Colonic mucosa (tissue), 4 donors: ENCODE measurements at regions not wholly inside any gene's neighbourhood (a gene's known extent, or its start where the extent isn't known, plus 50 kb on each side); places are given as distances from the start of the nearest gene placed in this dataset.

Source experiments
- DNase-seq: peaks from one replicate; pipeline ENCODE4 v3.0.0-alpha.2; 2020
- H3K27ac ChIP-seq: fragments of 200-600 bp; one replicate; pipeline ENCODE4 v1.8.0; 2021
- H3K27me3 ChIP-seq: fragments of 200-600 bp; one replicate; pipeline ENCODE4 v1.8.0; 2021
- H3K36me3 ChIP-seq: fragments of 200-600 bp; one replicate; pipeline ENCODE4 v1.8.0; 2021
- H3K4me1 ChIP-seq: fragments of 200-600 bp; one replicate; pipeline ENCODE4 v1.8.0; 2021; ENCODE audit warnings: mild to moderate bottlenecking
- H3K4me3 ChIP-seq: fragments of 200-600 bp; one replicate; pipeline ENCODE4 v1.8.0; 2021
- H3K9ac ChIP-seq, 2 donors: one replicate each; pipeline ENCODE4 v1.7.0; 2013; ENCODE audit warnings: control low read depth in 2 of 2, low read depth in 2 of 2, low read length in 2 of 2
- H3K9me3 ChIP-seq: fragments of 200-600 bp; one replicate; pipeline ENCODE4 v1.8.0; 2021
- intact Hi-C: fragments of 100-400 bp; cut with DNase I; formaldehyde crosslinking; loops from one replicate; pipeline ENCODE4 v1.14.1; 2022
- TF ChIP-seq, protein P1 (sequence below): fragments of 200-600 bp; IDR thresholded peaks from one replicate; pipeline ENCODE4 v1.8.0; 2022; ENCODE audit warnings: antibody characterized with exemption, mild to moderate bottlenecking
- donor health status: healthy.
- donor health status: DM: no; HTN: no; CAD: no.
- donor health status: DM: no; HTN: no; CAD: no.

GRCh38 chr7:15000157-15000556, 97.6 kb upstream of the DGKB start:
- no peak overlapping the region for H3K27ac ChIP-seq
- H3K4me1 ChIP-seq = no peaks in the 10 kb centered on the region
- DNase-seq = no peak
- no peaks in the 10 kb centered on the region for H3K36me3 ChIP-seq
- no peaks in the 10 kb centered on the region for H3K9me3 ChIP-seq
- TF ChIP-seq, protein P1, sequence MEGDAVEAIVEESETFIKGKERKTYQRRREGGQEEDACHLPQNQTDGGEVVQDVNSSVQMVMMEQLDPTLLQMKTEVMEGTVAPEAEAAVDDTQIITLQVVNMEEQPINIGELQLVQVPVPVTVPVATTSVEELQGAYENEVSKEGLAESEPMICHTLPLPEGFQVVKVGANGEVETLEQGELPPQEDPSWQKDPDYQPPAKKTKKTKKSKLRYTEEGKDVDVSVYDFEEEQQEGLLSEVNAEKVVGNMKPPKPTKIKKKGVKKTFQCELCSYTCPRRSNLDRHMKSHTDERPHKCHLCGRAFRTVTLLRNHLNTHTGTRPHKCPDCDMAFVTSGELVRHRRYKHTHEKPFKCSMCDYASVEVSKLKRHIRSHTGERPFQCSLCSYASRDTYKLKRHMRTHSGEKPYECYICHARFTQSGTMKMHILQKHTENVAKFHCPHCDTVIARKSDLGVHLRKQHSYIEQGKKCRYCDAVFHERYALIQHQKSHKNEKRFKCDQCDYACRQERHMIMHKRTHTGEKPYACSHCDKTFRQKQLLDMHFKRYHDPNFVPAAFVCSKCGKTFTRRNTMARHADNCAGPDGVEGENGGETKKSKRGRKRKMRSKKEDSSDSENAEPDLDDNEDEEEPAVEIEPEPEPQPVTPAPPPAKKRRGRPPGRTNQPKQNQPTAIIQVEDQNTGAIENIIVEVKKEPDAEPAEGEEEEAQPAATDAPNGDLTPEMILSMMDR = no peak
- no peaks in the 10 kb centered on the region for H3K27me3 ChIP-seq
- H3K9ac ChIP-seq = no peak overlapping the region
- intact Hi-C loops = no loop called here
- no peak overlapping the region for H3K4me3 ChIP-seq

- DNase-seq = no peak
- no peaks in the 10 kb centered on the region for H3K4me1 ChIP-seq
- no peaks in the 10 kb centered on the region for H3K27me3 ChIP-seq
- intact Hi-C loops = no loop called here
- no peaks in the 10 kb centered on the region for H3K36me3 ChIP-seq
- no peaks in the 10 kb centered on the region for H3K9me3 ChIP-seq
- no peak overlapping the region for H3K4me3 ChIP-seq
- TF ChIP-seq, protein P1 = no peak
- H3K27ac ChIP-seq = no peak overlapping the region
- no peak overlapping the region for H3K9ac ChIP-seq
These were observed 96.8 kb upstream of the DGKB start for GRCh38 chr7:14999331-14999730.

- Histone ChIP-seq H3K9ac (no peak overlapping the region), H3K4me1 (no peaks in the 10 kb centered on the region), H3K9me3 (no peaks in the 10 kb centered on the region), H3K27ac (no peak overlapping the region), H3K27me3 (no peaks in the 10 kb centered on the region), H3K36me3 (no peaks in the 10 kb centered on the region), H3K4me3 (no peak overlapping the region)
- DNase-seq = no peak
- TF ChIP-seq, protein P1 = no peak
- intact Hi-C loops = no loop called here
These were observed 93.2 kb upstream of the DGKB start for GRCh38 chr7:14995774-14996173.

DNA sequence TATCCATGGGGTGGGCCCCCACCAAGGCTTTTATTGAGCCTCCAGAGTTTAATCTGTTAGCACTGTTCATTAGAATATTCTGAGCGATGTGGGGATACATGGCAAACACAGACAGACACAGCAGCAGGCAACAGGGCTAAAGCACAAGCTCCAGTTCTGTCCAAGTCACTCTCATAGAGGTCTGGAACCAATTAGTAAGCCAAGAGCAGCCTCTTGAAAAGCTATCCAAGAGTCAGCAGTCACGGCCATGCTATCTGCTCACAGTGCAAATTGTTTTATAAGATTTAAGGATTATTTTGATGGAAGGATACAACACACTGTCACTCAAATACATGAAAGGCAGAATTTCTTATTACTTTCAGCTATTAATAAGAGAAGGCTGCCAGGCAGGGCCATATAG, 86.4 kb upstream of the DGKB start:
- no peak overlapping the region for H3K4me3 ChIP-seq
- no peak overlapping the region for H3K27ac ChIP-seq
- no peaks in the 10 kb centered on the region for H3K9me3 ChIP-seq
- H3K27me3 ChIP-seq = no peaks in the 10 kb centered on the region
- H3K36me3 ChIP-seq = no peaks in the 10 kb centered on the region
- TF ChIP-seq, protein P1 = no peak
- no peak for DNase-seq
- H3K9ac ChIP-seq = no peak overlapping the region
- intact Hi-C loops = no loop called here
- H3K4me1 ChIP-seq = no peaks in the 10 kb centered on the region

DNA sequence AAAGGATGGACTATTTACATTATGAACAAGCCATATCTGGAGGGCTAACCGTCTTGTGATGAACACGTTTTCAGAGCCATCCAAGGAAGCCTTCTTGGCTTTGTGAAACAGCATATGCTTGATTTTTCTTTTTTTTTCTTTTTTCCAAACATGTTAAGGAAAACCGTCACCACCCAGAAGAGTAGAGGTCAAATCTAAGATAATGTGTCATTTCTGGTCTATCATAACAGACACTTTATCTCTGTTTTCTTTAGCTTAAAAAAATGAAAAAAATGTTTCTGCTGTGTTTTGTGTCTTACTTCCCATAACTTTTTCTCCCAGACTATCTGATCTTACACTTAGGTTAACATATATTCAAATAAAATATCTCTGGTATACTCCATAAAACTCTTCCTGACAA, 76.1 kb upstream of the DGKB start:
- Histone ChIP-seq H3K4me1 (no peaks in the 10 kb centered on the region), H3K9me3 (no peaks in the 10 kb centered on the region), H3K4me3 (no peak overlapping the region), H3K9ac (no peak overlapping the region), H3K27me3 (no peaks in the 10 kb centered on the region), H3K27ac (no peak overlapping the region), H3K36me3 (no peaks in the 10 kb centered on the region)
- TF ChIP-seq, protein P1 = no peak
- intact Hi-C loops = no loop called here
- no peak for DNase-seq

- no peaks in the 10 kb centered on the region for H3K9me3 ChIP-seq
- no peak overlapping the region for H3K9ac ChIP-seq
- intact Hi-C loops = no loop called here
- no peak for DNase-seq
- TF ChIP-seq, protein P1 = no peak
- H3K27me3 ChIP-seq = no peaks in the 10 kb centered on the region
- H3K36me3 ChIP-seq = no peaks in the 10 kb centered on the region
- H3K4me1 ChIP-seq = no peaks in the 10 kb centered on the region
- no peak overlapping the region for H3K27ac ChIP-seq
- no peak overlapping the region for H3K4me3 ChIP-seq
These were observed 72.1 kb upstream of the DGKB start for GRCh38 chr7:14974688-14975087.
